ENCODE measurements at regions not wholly inside any gene's neighbourhood (a gene's known extent, or its start where the extent isn't known, plus 50 kb on each side); places are given as distances from the start of the nearest gene placed in this dataset.

DNA sequence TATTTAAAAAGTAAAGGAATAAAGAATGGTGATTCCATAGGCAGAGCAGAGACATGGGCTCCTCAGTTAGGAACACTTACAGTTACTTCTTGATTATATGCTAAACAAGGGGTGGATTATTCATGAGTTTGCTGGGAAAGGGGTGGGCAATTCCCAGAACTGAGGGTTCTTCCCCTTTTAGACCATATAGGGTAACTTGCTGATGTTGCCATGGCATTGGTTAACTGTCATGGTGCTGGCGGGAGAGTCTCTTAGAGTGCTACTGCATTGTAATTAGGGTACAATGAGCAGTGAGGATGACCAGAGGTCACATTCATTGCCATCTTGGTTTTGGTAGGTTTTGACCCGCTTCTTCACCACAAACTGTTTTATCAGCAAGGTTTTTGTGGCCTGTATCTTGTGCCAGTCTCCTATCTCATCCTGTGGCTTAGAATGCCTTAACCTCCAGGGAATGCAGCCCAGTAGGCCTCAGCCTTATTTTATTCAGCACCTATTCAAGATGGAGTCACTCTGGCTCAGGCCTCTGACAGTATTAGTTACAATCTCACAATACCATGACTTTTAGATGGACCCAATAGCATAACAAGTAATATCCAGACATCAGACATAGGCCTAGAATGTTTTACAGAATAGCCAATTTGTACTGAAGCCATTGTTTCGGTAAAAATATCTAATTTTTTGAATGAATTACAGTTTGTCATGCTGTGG is 106.8 kb downstream of the ZBTB18 start:
- no peak overlapping the region for H3K4me3 ChIP-seq
- ATAC-seq, result no peak
- RAD21 ChIA-PET (ENCODE audit: unreplicated experiment), result no interaction called here

More for the DNA sequence above, 106.8 kb downstream of the ZBTB18 start:
- Histone ChIP-seq H3K4me1 (ENCODE audit: control insufficient read depth, insufficient read depth, low read length) (no peaks in the 10 kb centered on the region), H2AFZ (ENCODE audit: control insufficient read depth, low read depth, low read length) (no peak overlapping the region), H3K36me3 (ENCODE audit: control insufficient read depth in 2 of 2, insufficient read depth in 2 of 2, low read length in 1 of 2) (no peaks in the 10 kb centered on the region), H3K9me3 (replicated peaks; ENCODE audit: control insufficient read depth, insufficient read depth, low read length) (no peaks in the 10 kb centered on the region), H4K20me1 (ENCODE audit: control insufficient read depth, insufficient read depth) (no peaks in the 10 kb centered on the region), H3K4me2 (ENCODE audit: control insufficient read depth, insufficient read depth) (no peak overlapping the region), H3K9ac (ENCODE audit: control insufficient read depth, insufficient read depth, low read length) (no peak overlapping the region), H3K79me2 (ENCODE audit: control insufficient read depth, insufficient read depth, low read length) (no peaks in the 10 kb centered on the region), H3K27ac (ENCODE audit: control insufficient read depth, insufficient read depth) (no peak overlapping the region), H3K27me3 (replicated peaks in 1 of 2; ENCODE audit: control insufficient read depth in 2 of 2, insufficient read depth in 2 of 2, low read length in 1 of 2) (no peaks in the 10 kb centered on the region; a peak in 2 of 4 replicates)
- DNase-seq (ENCODE audit: low read depth, low spot score), result no peak
- in situ Hi-C loops (cut with MboI), result no loop called here
- ChIA-PET CTCF (no interaction called here), POLR2A (no interaction called here), SMC1A (ENCODE audit: uncharacterized antibody, unreplicated experiment) (no interaction called here)
- intact Hi-C loops (cut with micrococcal nuclease; ENCODE audit: unreplicated experiment), result no loop called here
- WGBS (ENCODE audit: insufficient coverage, insufficient replicate concordance, low lambda C conversion rate, missing lambda C conversion rate), result 38% methylated on average over 3 of the region's 3 CpGs
- BruUV-seq (replicated peaks), result no TSS peak
- FAIRE-seq, result no peak
- TF ChIP-seq, protein P1, sequence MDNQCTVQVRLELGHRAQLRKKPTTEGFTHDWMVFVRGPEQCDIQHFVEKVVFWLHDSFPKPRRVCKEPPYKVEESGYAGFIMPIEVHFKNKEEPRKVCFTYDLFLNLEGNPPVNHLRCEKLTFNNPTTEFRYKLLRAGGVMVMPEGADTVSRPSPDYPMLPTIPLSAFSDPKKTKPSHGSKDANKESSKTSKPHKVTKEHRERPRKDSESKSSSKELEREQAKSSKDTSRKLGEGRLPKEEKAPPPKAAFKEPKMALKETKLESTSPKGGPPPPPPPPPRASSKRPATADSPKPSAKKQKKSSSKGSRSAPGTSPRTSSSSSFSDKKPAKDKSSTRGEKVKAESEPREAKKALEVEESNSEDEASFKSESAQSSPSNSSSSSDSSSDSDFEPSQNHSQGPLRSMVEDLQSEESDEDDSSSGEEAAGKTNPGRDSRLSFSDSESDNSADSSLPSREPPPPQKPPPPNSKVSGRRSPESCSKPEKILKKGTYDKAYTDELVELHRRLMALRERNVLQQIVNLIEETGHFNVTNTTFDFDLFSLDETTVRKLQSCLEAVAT (IDR thresholded peaks at IDR 0.05), result no peak
- TF ChIP-seq TCF3 (IDR thresholded peaks at IDR 0.05; ENCODE audit: borderline replicate concordance, insufficient read depth, low read depth, low read length) (no peak), BHLHE40 (IDR thresholded peaks at IDR 0.05; ENCODE audit: borderline replicate concordance in 1 of 2, low read depth in 2 of 2, low read length in 1 of 2) (no peak), ESRRA (IDR thresholded peaks at IDR 0.05; ENCODE audit: low read length) (no peak), ZBED1 (IDR thresholded peaks at IDR 0.05; ENCODE audit: borderline replicate concordance) (no peak), DPF2 (IDR thresholded peaks at IDR 0.05) (no peak), WRNIP1 (IDR thresholded peaks at IDR 0.05; ENCODE audit: borderline replicate concordance, low read depth, low read length) (no peak), EED (IDR thresholded peaks at IDR 0.05; ENCODE audit: low read depth) (no peak), POU2F2 (IDR thresholded peaks at IDR 0.05; ENCODE audit: borderline replicate concordance, low read depth, low read length) (no peak), IRF4 (IDR thresholded peaks at IDR 0.05; ENCODE audit: low read depth, low read length) (no peak), JUNB (IDR thresholded peaks at IDR 0.05) (no peak), NRF1 (conservative IDR thresholded peaks at IDR 0.05; ENCODE audit: low read depth, low read length) (no peak), HDAC2 (IDR thresholded peaks at IDR 0.05) (no peak), RCOR1 (conservative IDR thresholded peaks at IDR 0.05; ENCODE audit: low read depth, low read length) (no peak)
- TF ChIP-seq, protein P2, sequence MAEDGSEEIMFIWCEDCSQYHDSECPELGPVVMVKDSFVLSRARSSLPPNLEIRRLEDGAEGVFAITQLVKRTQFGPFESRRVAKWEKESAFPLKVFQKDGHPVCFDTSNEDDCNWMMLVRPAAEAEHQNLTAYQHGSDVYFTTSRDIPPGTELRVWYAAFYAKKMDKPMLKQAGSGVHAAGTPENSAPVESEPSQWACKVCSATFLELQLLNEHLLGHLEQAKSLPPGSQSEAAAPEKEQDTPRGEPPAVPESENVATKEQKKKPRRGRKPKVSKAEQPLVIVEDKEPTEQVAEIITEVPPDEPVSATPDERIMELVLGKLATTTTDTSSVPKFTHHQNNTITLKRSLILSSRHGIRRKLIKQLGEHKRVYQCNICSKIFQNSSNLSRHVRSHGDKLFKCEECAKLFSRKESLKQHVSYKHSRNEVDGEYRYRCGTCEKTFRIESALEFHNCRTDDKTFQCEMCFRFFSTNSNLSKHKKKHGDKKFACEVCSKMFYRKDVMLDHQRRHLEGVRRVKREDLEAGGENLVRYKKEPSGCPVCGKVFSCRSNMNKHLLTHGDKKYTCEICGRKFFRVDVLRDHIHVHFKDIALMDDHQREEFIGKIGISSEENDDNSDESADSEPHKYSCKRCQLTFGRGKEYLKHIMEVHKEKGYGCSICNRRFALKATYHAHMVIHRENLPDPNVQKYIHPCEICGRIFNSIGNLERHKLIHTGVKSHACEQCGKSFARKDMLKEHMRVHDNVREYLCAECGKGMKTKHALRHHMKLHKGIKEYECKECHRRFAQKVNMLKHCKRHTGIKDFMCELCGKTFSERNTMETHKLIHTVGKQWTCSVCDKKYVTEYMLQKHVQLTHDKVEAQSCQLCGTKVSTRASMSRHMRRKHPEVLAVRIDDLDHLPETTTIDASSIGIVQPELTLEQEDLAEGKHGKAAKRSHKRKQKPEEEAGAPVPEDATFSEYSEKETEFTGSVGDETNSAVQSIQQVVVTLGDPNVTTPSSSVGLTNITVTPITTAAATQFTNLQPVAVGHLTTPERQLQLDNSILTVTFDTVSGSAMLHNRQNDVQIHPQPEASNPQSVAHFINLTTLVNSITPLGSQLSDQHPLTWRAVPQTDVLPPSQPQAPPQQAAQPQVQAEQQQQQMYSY (CRISPR knock-in tag; IDR thresholded peaks at IDR 0.05), result no peak
- TF ChIP-seq, protein P3, sequence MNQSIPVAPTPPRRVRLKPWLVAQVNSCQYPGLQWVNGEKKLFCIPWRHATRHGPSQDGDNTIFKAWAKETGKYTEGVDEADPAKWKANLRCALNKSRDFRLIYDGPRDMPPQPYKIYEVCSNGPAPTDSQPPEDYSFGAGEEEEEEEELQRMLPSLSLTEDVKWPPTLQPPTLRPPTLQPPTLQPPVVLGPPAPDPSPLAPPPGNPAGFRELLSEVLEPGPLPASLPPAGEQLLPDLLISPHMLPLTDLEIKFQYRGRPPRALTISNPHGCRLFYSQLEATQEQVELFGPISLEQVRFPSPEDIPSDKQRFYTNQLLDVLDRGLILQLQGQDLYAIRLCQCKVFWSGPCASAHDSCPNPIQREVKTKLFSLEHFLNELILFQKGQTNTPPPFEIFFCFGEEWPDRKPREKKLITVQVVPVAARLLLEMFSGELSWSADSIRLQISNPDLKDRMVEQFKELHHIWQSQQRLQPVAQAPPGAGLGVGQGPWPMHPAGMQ (IDR thresholded peaks at IDR 0.05; ENCODE audit: borderline replicate concordance), result no peak
